Neutrophil (primary cell): ENCODE measurements at regions not wholly inside any gene's neighbourhood (a gene's known extent, or its start where the extent isn't known, plus 50 kb on each side); places are given as distances from the start of the nearest gene placed in this dataset.

ENCODE experiments used
- H3K27ac ChIP-seq: fragments of 200-600 bp; sonication (generic); 2 replicates; pipeline ENCODE4 v1.5.1; 2016; ENCODE audit warnings: mild to moderate bottlenecking, moderate library complexity
- H3K27me3 ChIP-seq: fragments of 200-600 bp; sonication (generic); 2 replicates; pipeline ENCODE4 v1.6.0; 2016; ENCODE audit warnings: mild to moderate bottlenecking
- H3K36me3 ChIP-seq: fragments of 200-600 bp; sonication (generic); 2 replicates; pipeline ENCODE4 v1.5.1; 2017
- H3K4me1 ChIP-seq, 2 experiments: fragments of 200-600 bp in 1 of 2; sonication (generic) in 1 of 2; 1 replicate in 1 of 2; 2 replicates in 1 of 2; pipeline versions ENCODE4 v1.5.1 to v1.6.1; 2013 to 2016; ENCODE audit warnings: low read depth in 1 of 2, low read length in 1 of 2, mild to moderate bottlenecking in 1 of 2, moderate library complexity in 1 of 2; ENCODE audit not compliant: control insufficient read depth in 1 of 2, insufficient read depth in 1 of 2
- H3K4me3 ChIP-seq, 2 experiments: fragments of 200-600 bp in 1 of 2; sonication (generic) in 1 of 2; 1 replicate in 1 of 2; 2 replicates in 1 of 2; pipeline ENCODE4 v1.5.1; 2013 to 2016; ENCODE audit warnings: low read depth in 1 of 2, low read length in 1 of 2, mild to moderate bottlenecking in 1 of 2, moderate library complexity in 1 of 2
- H3K9me3 ChIP-seq: fragments of 200-600 bp; sonication (generic); 2 replicates; pipeline ENCODE4 v1.5.1; 2016
- CTCF ChIP-seq: fragments of 200-600 bp; sonication (generic); IDR thresholded peaks from 2 replicates; pipeline ENCODE4 v1.5.1; 2016; ENCODE audit warnings: antibody characterized with exemption

GRCh38 chr5:155728857-155729683 is 597.9 kb upstream of the SGCD start:
- H3K9me3 ChIP-seq, result no peaks in the 10 kb centered on the region
- H3K27ac ChIP-seq, result no peak overlapping the region
- H3K36me3 ChIP-seq, result no peaks in the 10 kb centered on the region
- peaks cover 65% of the 10 kb centered on the region for H3K27me3 ChIP-seq
- no peaks in the 10 kb centered on the region for H3K4me1 ChIP-seq
- no peak overlapping the region for H3K4me3 ChIP-seq
- TF ChIP-seq CTCF, result no peak

GRCh38 chr5:155729684-155730059 is 597.3 kb upstream of the SGCD start:
- Histone ChIP-seq H3K9me3 (no peaks in the 10 kb centered on the region), H3K27me3 (peaks cover 65% of the 10 kb centered on the region), H3K4me3 (no peak overlapping the region), H3K27ac (no peak overlapping the region), H3K4me1 (no peaks in the 10 kb centered on the region), H3K36me3 (no peaks in the 10 kb centered on the region)
- TF ChIP-seq CTCF, result no peak

- Histone ChIP-seq H3K36me3 (no peaks in the 10 kb centered on the region), H3K4me3 (no peak overlapping the region), H3K4me1 (no peaks in the 10 kb centered on the region), H3K27ac (no peak overlapping the region), H3K9me3 (no peaks in the 10 kb centered on the region), H3K27me3 (peaks cover 44% of the 10 kb centered on the region)
- TF ChIP-seq CTCF, result no peak
These were observed 594.2 kb upstream of the SGCD start for GRCh38 chr5:155732587-155733376.

GRCh38 chr5:155733935-155734334 is 593.0 kb upstream of the SGCD start:
- Histone ChIP-seq H3K27ac (no peak overlapping the region), H3K4me3 (no peak overlapping the region), H3K27me3 (peaks cover 33% of the 10 kb centered on the region), H3K9me3 (no peaks in the 10 kb centered on the region), H3K36me3 (no peaks in the 10 kb centered on the region), H3K4me1 (no peaks in the 10 kb centered on the region)
- no peak for TF ChIP-seq CTCF

- Histone ChIP-seq H3K27me3 (peaks cover 18% of the 10 kb centered on the region), H3K4me3 (no peak overlapping the region), H3K4me1 (no peaks in the 10 kb centered on the region), H3K27ac (no peak overlapping the region), H3K36me3 (no peaks in the 10 kb centered on the region), H3K9me3 (no peaks in the 10 kb centered on the region)
- no peak for TF ChIP-seq CTCF
These were observed 591.6 kb upstream of the SGCD start for GRCh38 chr5:155735388-155735787.
